ENCODE measurements at regions not wholly inside any gene's neighbourhood (a gene's known extent, or its start where the extent isn't known, plus 50 kb on each side); places are given as distances from the start of the nearest gene placed in this dataset.

DNA sequence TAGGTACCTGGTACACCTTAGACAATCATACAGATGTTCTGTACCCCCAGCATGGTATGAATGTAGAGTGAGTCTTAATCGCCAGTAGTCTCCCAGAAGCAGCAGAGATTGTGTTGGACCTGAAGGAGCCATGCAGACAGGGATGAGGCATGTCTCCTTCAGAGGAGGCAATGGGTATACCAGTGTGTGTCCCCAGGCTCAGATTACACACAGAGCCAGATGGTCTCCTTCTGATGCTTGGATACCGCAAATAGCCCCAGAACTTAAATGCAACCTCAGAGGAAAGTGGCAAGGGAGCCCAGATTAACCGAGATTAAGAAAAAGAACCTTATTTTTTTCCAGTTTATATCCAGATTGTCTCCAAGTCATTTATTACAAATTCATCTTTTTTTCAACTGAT lies 96.8 kb upstream of the C21orf91 start:
- WGBS, 2 experiments (ENCODE audit: extremely low coverage in 1 of 2, insufficient coverage in 1 of 2, insufficient read length in 1 of 2, insufficient replicate concordance in 2 of 2, low coverage in 1 of 2, low lambda C conversion rate in 2 of 2, missing lambda C conversion rate in 1 of 2): 93% methylated on average over 3 of the region's 3 CpGs; no CpG with 5 or more reads in 1 of the 2 experiments
- no peak overlapping the region for H2AK5ac ChIP-seq (ENCODE audit: low read depth, low read length)
- H4K5ac ChIP-seq (ENCODE audit: insufficient read length, low read depth, low read length): no peak overlapping the region
- H4K91ac ChIP-seq (replicated peaks; ENCODE audit: insufficient read length, low read length): no peak overlapping the region
- H4K20me1 ChIP-seq (replicated peaks in 1 of 2; ENCODE audit: control insufficient read depth in 1 of 2, insufficient read depth in 2 of 2, low read length in 2 of 2): no peaks in the 10 kb centered on the region
- H2AFZ ChIP-seq (ENCODE audit: low read length): no peak overlapping the region
- H3K4me3 ChIP-seq (ENCODE audit: extremely low read depth in 1 of 4, insufficient read depth in 2 of 4, low read depth in 3 of 4, low read length in 4 of 4): no peak overlapping the region
- H3K4me2 ChIP-seq (ENCODE audit: insufficient read depth in 1 of 2, low read depth in 2 of 2, low read length in 2 of 2): no peak overlapping the region
- H3K18ac ChIP-seq (ENCODE audit: extremely low read depth, low read length): no peak overlapping the region
- no peaks in the 10 kb centered on the region for H3K27me3 ChIP-seq (replicated peaks in 1 of 4; ENCODE audit: control insufficient read depth in 3 of 4, extremely low read depth in 1 of 4, insufficient read depth in 3 of 4, low read length in 3 of 4)
- H4K8ac ChIP-seq (ENCODE audit: extremely low read depth, insufficient read depth, low read length): no peak overlapping the region
- no peaks in the 10 kb centered on the region for H3K79me2 ChIP-seq (ENCODE audit: control insufficient read depth in 1 of 2, insufficient read depth in 2 of 2, low read length in 2 of 2)
- no peak overlapping the region for H3K4ac ChIP-seq (replicated peaks; ENCODE audit: insufficient read length, low read depth, low read length)
- H2BK12ac ChIP-seq (ENCODE audit: low read depth, low read length): no peak overlapping the region
- H3K23me2 ChIP-seq (ENCODE audit: low read depth, low read length): no peaks in the 10 kb centered on the region
- no peak overlapping the region for H2BK15ac ChIP-seq (ENCODE audit: low read length)
- no peak overlapping the region for H2BK120ac ChIP-seq (replicated peaks; ENCODE audit: low read depth, low read length)
- no peak overlapping the region for H3K9ac ChIP-seq (replicated peaks in 1 of 4; ENCODE audit: extremely low read depth in 1 of 4, low read depth in 3 of 4, low read length in 3 of 4)
- no peaks in the 10 kb centered on the region for H3K36me3 ChIP-seq (ENCODE audit: control insufficient read depth in 2 of 4, insufficient read depth in 4 of 4, low read length in 3 of 4)
- TF ChIP-seq RXRA (IDR thresholded peaks at IDR 0.05; ENCODE audit: insufficient read depth, low read depth, low read length) (no peak), ZNF274 (IDR thresholded peaks at IDR 0.05; ENCODE audit: borderline replicate concordance, extremely low read depth, low read length) (no peak), EGR1 (IDR thresholded peaks at IDR 0.05; ENCODE audit: borderline replicate concordance, low read depth, low read length) (no peak), SP4 (IDR thresholded peaks at IDR 0.05; ENCODE audit: low read length) (no peak), CHD2 (IDR thresholded peaks at IDR 0.05; ENCODE audit: low read length) (no peak)
- H3K79me1 ChIP-seq (ENCODE audit: low read depth, low read length): no peaks in the 10 kb centered on the region
- H3K23ac ChIP-seq (ENCODE audit: insufficient read length): no peak overlapping the region
- CTCF ChIA-PET (ENCODE audit: partially characterized antibody): interaction anchor here (1.6 to 1.7 kb wide), 3 partner anchors 9 to 15 kb away, joined by 4 to 8 read pairs (median 4); no protein-coding TSS in a partner anchor
- H3K9me3 ChIP-seq (ENCODE audit: insufficient read depth in 2 of 2, low read depth in 1 of 2, low read length in 1 of 2): peaks cover 25 to 27% of the 10 kb centered on the region in 2 experiments
- no peak for FAIRE-seq
- H3K56ac ChIP-seq (replicated peaks; ENCODE audit: insufficient read length, low read depth, low read length): no peak overlapping the region
- no peaks in the 10 kb centered on the region for H3K4me1 ChIP-seq (replicated peaks in 1 of 4; ENCODE audit: control insufficient read depth in 3 of 4, insufficient read depth in 4 of 4, low read length in 3 of 4)
- no peak overlapping the region for H2BK20ac ChIP-seq (ENCODE audit: low read length)
- POLR2A ChIA-PET (ENCODE audit: partially characterized antibody): no interaction called here
- no peak for DNase-seq (ENCODE audit: low read depth in 1 of 2, low spot score in 2 of 2)
- no peak overlapping the region for H3K27ac ChIP-seq (ENCODE audit: low read depth, low read length)
- no peak overlapping the region for H3K14ac ChIP-seq (ENCODE audit: insufficient read length)
- no peak overlapping the region for H2BK5ac ChIP-seq (ENCODE audit: low read depth, low read length)
